ENCODE measurements at regions not wholly inside any gene's neighbourhood (a gene's known extent, or its start where the extent isn't known, plus 50 kb on each side); places are given as distances from the start of the nearest gene placed in this dataset.

DNA sequence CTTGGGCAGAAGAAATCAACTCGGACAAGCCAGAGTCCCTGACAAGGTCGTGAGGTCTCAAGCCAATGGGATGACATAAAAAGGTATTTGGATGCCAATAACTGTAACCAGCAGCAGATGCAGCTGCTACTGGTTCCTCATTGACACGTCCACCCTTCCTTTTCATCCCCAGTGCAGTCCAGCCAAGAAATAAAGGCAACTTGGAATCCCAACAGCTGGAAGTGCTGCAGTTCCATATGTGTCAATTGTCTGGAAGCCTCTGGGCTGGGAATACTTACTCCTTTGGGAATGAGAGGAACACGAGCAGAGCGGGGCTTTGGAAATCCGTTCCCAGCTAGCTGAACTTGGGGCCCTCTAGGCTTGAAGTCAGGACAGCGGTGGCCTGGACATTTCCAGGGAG, 360.4 kb upstream of the ZFHX3 start:
- Histone ChIP-seq H3K4me1 (no peaks in the 10 kb centered on the region), H3K27me3 (no peaks in the 10 kb centered on the region), H3K27ac (no peak overlapping the region), H3K9me3 (no peaks in the 10 kb centered on the region), H3K36me3 (no peaks in the 10 kb centered on the region), H3K4me3 (no peak overlapping the region)
- no peak for DNase-seq (ENCODE audit: low spot score)
- TF ChIP-seq, protein P1, sequence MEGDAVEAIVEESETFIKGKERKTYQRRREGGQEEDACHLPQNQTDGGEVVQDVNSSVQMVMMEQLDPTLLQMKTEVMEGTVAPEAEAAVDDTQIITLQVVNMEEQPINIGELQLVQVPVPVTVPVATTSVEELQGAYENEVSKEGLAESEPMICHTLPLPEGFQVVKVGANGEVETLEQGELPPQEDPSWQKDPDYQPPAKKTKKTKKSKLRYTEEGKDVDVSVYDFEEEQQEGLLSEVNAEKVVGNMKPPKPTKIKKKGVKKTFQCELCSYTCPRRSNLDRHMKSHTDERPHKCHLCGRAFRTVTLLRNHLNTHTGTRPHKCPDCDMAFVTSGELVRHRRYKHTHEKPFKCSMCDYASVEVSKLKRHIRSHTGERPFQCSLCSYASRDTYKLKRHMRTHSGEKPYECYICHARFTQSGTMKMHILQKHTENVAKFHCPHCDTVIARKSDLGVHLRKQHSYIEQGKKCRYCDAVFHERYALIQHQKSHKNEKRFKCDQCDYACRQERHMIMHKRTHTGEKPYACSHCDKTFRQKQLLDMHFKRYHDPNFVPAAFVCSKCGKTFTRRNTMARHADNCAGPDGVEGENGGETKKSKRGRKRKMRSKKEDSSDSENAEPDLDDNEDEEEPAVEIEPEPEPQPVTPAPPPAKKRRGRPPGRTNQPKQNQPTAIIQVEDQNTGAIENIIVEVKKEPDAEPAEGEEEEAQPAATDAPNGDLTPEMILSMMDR (IDR thresholded peaks at IDR 0.05): no peak

- TF ChIP-seq, protein P1 (IDR thresholded peaks at IDR 0.05): no peak
- H3K9me3 ChIP-seq: no peaks in the 10 kb centered on the region
Observed at GRCh38 chr16:73405851-73406250, 357.9 kb upstream of the ZFHX3 start.

GRCh38 chr16:73404001-73404400, 356.1 kb upstream of the ZFHX3 start:
- no peaks in the 10 kb centered on the region for H3K9me3 ChIP-seq
- no peaks in the 10 kb centered on the region for H3K4me1 ChIP-seq
- H3K36me3 ChIP-seq: no peaks in the 10 kb centered on the region
- H3K4me3 ChIP-seq: no peak overlapping the region
- DNase-seq (ENCODE audit: low spot score): no peak
- TF ChIP-seq, protein P1 (IDR thresholded peaks at IDR 0.05): no peak
- H3K27ac ChIP-seq: no peak overlapping the region
- no peaks in the 10 kb centered on the region for H3K27me3 ChIP-seq

More at GRCh38 chr16:73405851-73406250, 357.9 kb upstream of the ZFHX3 start:
- H3K4me3 ChIP-seq: no peak overlapping the region
- H3K27me3 ChIP-seq: no peaks in the 10 kb centered on the region
- no peaks in the 10 kb centered on the region for H3K4me1 ChIP-seq
- DNase-seq (ENCODE audit: low spot score): no peak
- H3K27ac ChIP-seq: no peak overlapping the region
- H3K36me3 ChIP-seq: no peaks in the 10 kb centered on the region

GRCh38 chr16:73403291-73403690, 355.4 kb upstream of the ZFHX3 start:
- no peak overlapping the region for H3K4me3 ChIP-seq
- no peaks in the 10 kb centered on the region for H3K27me3 ChIP-seq
- DNase-seq (ENCODE audit: low spot score): no peak
- no peak overlapping the region for H3K27ac ChIP-seq
- no peaks in the 10 kb centered on the region for H3K36me3 ChIP-seq
- no peaks in the 10 kb centered on the region for H3K4me1 ChIP-seq
- no peaks in the 10 kb centered on the region for H3K9me3 ChIP-seq
- TF ChIP-seq, protein P1 (IDR thresholded peaks at IDR 0.05): no peak

DNA sequence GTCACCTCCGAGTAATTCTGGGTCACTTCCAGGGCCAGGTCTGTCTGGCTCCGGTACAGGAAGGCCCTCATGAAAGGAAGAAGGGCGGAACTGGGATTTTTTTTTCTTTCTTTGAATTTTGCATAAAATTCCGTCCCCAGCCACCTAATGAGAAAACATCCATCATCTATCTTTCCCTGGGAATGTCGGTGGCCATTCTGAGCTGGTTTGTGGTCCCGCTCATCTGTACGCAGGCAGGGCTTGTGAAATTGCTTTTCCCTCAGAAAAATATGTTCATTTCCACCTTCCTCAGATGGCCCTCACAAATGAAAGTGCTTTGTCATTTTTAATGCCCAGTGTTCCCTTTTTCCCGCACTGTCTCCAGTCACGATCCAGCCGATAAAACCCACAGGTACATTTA, 353.0 kb upstream of the ZFHX3 start:
- no peaks in the 10 kb centered on the region for H3K9me3 ChIP-seq
- TF ChIP-seq, protein P1 (IDR thresholded peaks at IDR 0.05): no peak
- H3K27me3 ChIP-seq: no peaks in the 10 kb centered on the region
- no peaks in the 10 kb centered on the region for H3K36me3 ChIP-seq
- H3K27ac ChIP-seq: no peak overlapping the region
- DNase-seq (ENCODE audit: low spot score): no peak
- no peak overlapping the region for H3K4me3 ChIP-seq
- no peaks in the 10 kb centered on the region for H3K4me1 ChIP-seq

- H3K27me3 ChIP-seq: no peaks in the 10 kb centered on the region
- no peak overlapping the region for H3K4me3 ChIP-seq
- TF ChIP-seq, protein P1 (IDR thresholded peaks at IDR 0.05): no peak
- no peak for DNase-seq (ENCODE audit: low spot score)
- no peaks in the 10 kb centered on the region for H3K36me3 ChIP-seq
- no peaks in the 10 kb centered on the region for H3K9me3 ChIP-seq
- no peaks in the 10 kb centered on the region for H3K4me1 ChIP-seq
- no peak overlapping the region for H3K27ac ChIP-seq
Observed at GRCh38 chr16:73399997-73400396, 352.1 kb upstream of the ZFHX3 start.
